GM23248 (cell line): ENCODE measurements at regions not wholly inside any gene's neighbourhood (a gene's known extent, or its start where the extent isn't known, plus 50 kb on each side); places are given as distances from the start of the nearest gene placed in this dataset.
A peak's percentile ranks its signal among the peaks of the same experiment; 100 is the strongest.

Experiments used
- DNase-seq: peaks from one replicate; pipeline ENCODE4 v3.0.0-alpha.2; 2015
- H2AFZ ChIP-seq: fragments of 200-600 bp; sonication (generic); 2 replicates; pipeline ENCODE4 v1.6.1; 2016; ENCODE audit warnings: antibody characterized with exemption
- H3F3A ChIP-seq: fragments of 200-600 bp; sonication (generic); 2 replicates; pipeline ENCODE4 v1.6.1; 2016; ENCODE audit warnings: mild to moderate bottlenecking, antibody characterized with exemption, mixed run types; ENCODE audit not compliant: insufficient read depth
- H3K27ac ChIP-seq: fragments of 200-600 bp; sonication (generic); 2 replicates; pipeline ENCODE4 v1.5.1; 2016; ENCODE audit warnings: mild to moderate bottlenecking
- H3K27me3 ChIP-seq: fragments of 200-600 bp; sonication (generic); replicated peaks from 2 replicates; pipeline ENCODE4 v1.6.1; 2016; ENCODE audit warnings: mild to moderate bottlenecking; ENCODE audit not compliant: insufficient read depth
- H3K36me3 ChIP-seq: fragments of 200-600 bp; sonication (generic); 2 replicates; pipeline ENCODE4 v1.6.1; 2016; ENCODE audit warnings: low read depth, mild to moderate bottlenecking
- H3K4me1 ChIP-seq: fragments of 200-600 bp; sonication (generic); 2 replicates; pipeline ENCODE4 v1.6.1; 2016; ENCODE audit warnings: mild to moderate bottlenecking; ENCODE audit not compliant: insufficient read depth
- H3K4me2 ChIP-seq: fragments of 200-600 bp; sonication (generic); one replicate; pipeline ENCODE4 v1.6.1; 2016; ENCODE audit warnings: mild to moderate bottlenecking; ENCODE audit not compliant: unreplicated experiment
- H3K4me3 ChIP-seq: fragments of 200-600 bp; sonication (generic); 2 replicates; pipeline ENCODE4 v1.5.1; 2016; ENCODE audit warnings: mild to moderate bottlenecking
- H3K79me2 ChIP-seq: fragments of 200-600 bp; sonication (generic); 2 replicates; pipeline ENCODE4 v1.6.1; 2016; ENCODE audit warnings: mild to moderate bottlenecking; ENCODE audit not compliant: insufficient read depth
- H3K9ac ChIP-seq: fragments of 200-600 bp; sonication (generic); 2 replicates; pipeline ENCODE4 v1.6.1; 2016; ENCODE audit warnings: mild to moderate bottlenecking
- H3K9me2 ChIP-seq: fragments of 200-600 bp; sonication (generic); 2 replicates; pipeline ENCODE4 v1.6.1; 2016; ENCODE audit warnings: mixed run types, mild to moderate bottlenecking, moderate library complexity; ENCODE audit not compliant: insufficient read depth
- H3K9me3 ChIP-seq: fragments of 200-600 bp; sonication (generic); one replicate; pipeline ENCODE4 v1.6.1; 2017; ENCODE audit warnings: low read depth
- H4K20me1 ChIP-seq: fragments of 200-600 bp; sonication (generic); 2 replicates; pipeline ENCODE4 v1.6.0; 2016; ENCODE audit not compliant: insufficient read depth
- EZH2 ChIP-seq: fragments of 200-600 bp; sonication (generic); IDR thresholded peaks from 2 replicates; pipeline ENCODE4 v1.6.1; 2018; ENCODE audit warnings: antibody characterized with exemption, mild to moderate bottlenecking; ENCODE audit not compliant: insufficient read depth, poor library complexity, severe bottlenecking
- EZH2phosphoT487 ChIP-seq: fragments of 200-600 bp; sonication (generic); IDR thresholded peaks from 2 replicates; pipeline ENCODE4 v1.6.1; 2018; ENCODE audit warnings: antibody characterized with exemption, moderate library complexity, mild to moderate bottlenecking, low read depth; ENCODE audit not compliant: insufficient read depth
- WGBS, 2 experiments: methylation state at CpG; one replicate each; pipeline ENCODE4 v1.1.6; 2015 to 2017; ENCODE audit warnings: low lambda C conversion rate in 2 of 2, low coverage in 1 of 2; ENCODE audit errors: missing lambda C conversion rate in 2 of 2; 5-methylcytosine and 5-hydroxymethylcytosine counted together
- in situ Hi-C: fragments of 300-500 bp; cut with MboI; formaldehyde crosslinking; loops from 2 replicates; pipeline ENCODE4 v1.15.0; 2020

- H3K9me2 ChIP-seq = no peaks in the 10 kb centered on the region
- no peaks in the 10 kb centered on the region for H3K4me1 ChIP-seq
- no peaks in the 10 kb centered on the region for H4K20me1 ChIP-seq
- in situ Hi-C loops = no loop called here
- no peak overlapping the region for H3K4me3 ChIP-seq
- no peaks in the 10 kb centered on the region for H3F3A ChIP-seq
- no peak for DNase-seq
- no peaks in the 10 kb centered on the region for H3K27me3 ChIP-seq
- TF ChIP-seq EZH2phosphoT487 = no peak
- no peak for TF ChIP-seq EZH2
- no peaks in the 10 kb centered on the region for H3K36me3 ChIP-seq
- no peak overlapping the region for H3K27ac ChIP-seq
- no peak overlapping the region for H3K9ac ChIP-seq
- H3K4me2 ChIP-seq = no peak overlapping the region
- no peaks in the 10 kb centered on the region for H3K9me3 ChIP-seq
- no peaks in the 10 kb centered on the region for H3K79me2 ChIP-seq
- no peak overlapping the region for H2AFZ ChIP-seq
Measured at GRCh38 chrY:8036563-8036962, 1125.0 kb upstream of the AMELY start.

GRCh38 chrY:8035653-8036052, 1124.1 kb upstream of the AMELY start:
- Histone ChIP-seq H3K36me3 (no peaks in the 10 kb centered on the region), H3K27ac (no peak overlapping the region), H3F3A (no peaks in the 10 kb centered on the region), H3K9me2 (no peaks in the 10 kb centered on the region), H3K9ac (no peak overlapping the region), H3K4me2 (no peak overlapping the region), H3K27me3 (no peaks in the 10 kb centered on the region), H3K4me1 (no peaks in the 10 kb centered on the region), H4K20me1 (no peaks in the 10 kb centered on the region), H2AFZ (no peak overlapping the region), H3K79me2 (no peaks in the 10 kb centered on the region), H3K4me3 (no peak overlapping the region), H3K9me3 (no peaks in the 10 kb centered on the region)
- 13 to 14% methylated on average over 2 of the region's 2 CpGs for WGBS, 2 experiments
- in situ Hi-C loops = no loop called here
- TF ChIP-seq EZH2 (no peak), EZH2phosphoT487 (no peak)
- DNase-seq = no peak

GRCh38 chrY:8034673-8035072, 1123.1 kb upstream of the AMELY start:
- 83 to 96% methylated on average over 2 of the region's 2 CpGs for WGBS, 2 experiments
- H2AFZ ChIP-seq = no peak overlapping the region
- no peak for TF ChIP-seq EZH2phosphoT487
- TF ChIP-seq EZH2 = no peak
- H3K9me2 ChIP-seq = no peaks in the 10 kb centered on the region
- no peaks in the 10 kb centered on the region for H3K79me2 ChIP-seq
- no peak overlapping the region for H3K27ac ChIP-seq
- H3K27me3 ChIP-seq = no peaks in the 10 kb centered on the region
- H4K20me1 ChIP-seq = no peaks in the 10 kb centered on the region
- no peaks in the 10 kb centered on the region for H3K36me3 ChIP-seq
- H3K4me2 ChIP-seq = no peak overlapping the region
- no peaks in the 10 kb centered on the region for H3F3A ChIP-seq
- H3K9me3 ChIP-seq = no peaks in the 10 kb centered on the region
- H3K4me1 ChIP-seq = no peaks in the 10 kb centered on the region
- no peak for DNase-seq
- H3K9ac ChIP-seq = no peak overlapping the region
- H3K4me3 ChIP-seq = no peak overlapping the region
- in situ Hi-C loops = no loop called here

GRCh38 chrY:8033200-8033599, 1121.6 kb upstream of the AMELY start:
- H3K36me3 ChIP-seq = no peaks in the 10 kb centered on the region
- H3K4me3 ChIP-seq = no peak overlapping the region
- TF ChIP-seq EZH2phosphoT487 = no peak
- TF ChIP-seq EZH2 = no peak
- H3K4me2 ChIP-seq = no peak overlapping the region
- H3K4me1 ChIP-seq = no peaks in the 10 kb centered on the region
- H4K20me1 ChIP-seq = no peaks in the 10 kb centered on the region
- no peaks in the 10 kb centered on the region for H3K79me2 ChIP-seq
- H3F3A ChIP-seq = no peaks in the 10 kb centered on the region
- in situ Hi-C loops = no loop called here
- H3K9me2 ChIP-seq = no peaks in the 10 kb centered on the region
- no peaks in the 10 kb centered on the region for H3K9me3 ChIP-seq
- no peak overlapping the region for H3K9ac ChIP-seq
- 39 to 43% methylated on average over 2 of the region's 2 CpGs for WGBS, 2 experiments
- H3K27ac ChIP-seq = no peak overlapping the region
- no peaks in the 10 kb centered on the region for H3K27me3 ChIP-seq
- DNase-seq = peak; percentile 14
- H2AFZ ChIP-seq = no peak overlapping the region

- H3K27me3 ChIP-seq = no peaks in the 10 kb centered on the region
- 86 to 100% methylated on average over 1 of the region's 1 CpG for WGBS, 2 experiments
- H3K9me2 ChIP-seq = no peaks in the 10 kb centered on the region
- H4K20me1 ChIP-seq = no peaks in the 10 kb centered on the region
- in situ Hi-C loops = no loop called here
- H3K4me2 ChIP-seq = no peak overlapping the region
- H3K9me3 ChIP-seq = no peaks in the 10 kb centered on the region
- DNase-seq = peak; percentile 1
- no peak overlapping the region for H3K27ac ChIP-seq
- H3K9ac ChIP-seq = no peak overlapping the region
- TF ChIP-seq EZH2phosphoT487 (no peak), EZH2 (no peak)
- H3K4me1 ChIP-seq = no peaks in the 10 kb centered on the region
- no peaks in the 10 kb centered on the region for H3K79me2 ChIP-seq
- H2AFZ ChIP-seq = no peak overlapping the region
- H3K4me3 ChIP-seq = no peak overlapping the region
- no peaks in the 10 kb centered on the region for H3F3A ChIP-seq
- H3K36me3 ChIP-seq = no peaks in the 10 kb centered on the region
Measured at GRCh38 chrY:8020540-8020939, 1109.0 kb upstream of the AMELY start.
